GM23338 (cell line): ENCODE measurements at regions not wholly inside any gene's neighbourhood (a gene's known extent, or its start where the extent isn't known, plus 50 kb on each side); places are given as distances from the start of the nearest gene placed in this dataset.

Experiments
- CREB1 ChIP-seq: fragments of 250-450 bp; sonication (Bioruptor Pico); IDR thresholded peaks from 2 replicates; pipeline ENCODE4 v1.5.0; 2020; ENCODE audit warnings: low read depth, mild to moderate bottlenecking, moderate library complexity
- EZH2 ChIP-seq: fragments of 200-600 bp; sonication (generic); IDR thresholded peaks from one replicate; pipeline ENCODE4 v1.8.0; 2017; ENCODE audit warnings: antibody characterized with exemption, mild to moderate bottlenecking, low read depth; ENCODE audit not compliant: unreplicated experiment
- EZH2phosphoT487 ChIP-seq: fragments of 200-600 bp; sonication (generic); IDR thresholded peaks from one replicate; pipeline ENCODE4 v1.8.1; 2018; ENCODE audit warnings: antibody characterized with exemption; ENCODE audit not compliant: unreplicated experiment
- TF ChIP-seq, protein P1 (sequence below): IDR thresholded peaks from one replicate; pipeline ENCODE4 v1.6.1; 2018; ENCODE audit warnings: antibody characterized with exemption; ENCODE audit not compliant: unreplicated experiment
- TF ChIP-seq, protein P2 (sequence below), 2 experiments: fragments of 200-600 bp in 1 of 2; sonication (generic) in 1 of 2; conservative IDR thresholded peaks; 2 replicates each; pipeline versions ENCODE4 v1.5.1 to v1.6.1; 2016 to 2017; ENCODE audit warnings: antibody characterized with exemption in 2 of 2, low read depth in 2 of 2, mild to moderate bottlenecking in 2 of 2, moderate library complexity in 1 of 2

- TF ChIP-seq, protein P1, sequence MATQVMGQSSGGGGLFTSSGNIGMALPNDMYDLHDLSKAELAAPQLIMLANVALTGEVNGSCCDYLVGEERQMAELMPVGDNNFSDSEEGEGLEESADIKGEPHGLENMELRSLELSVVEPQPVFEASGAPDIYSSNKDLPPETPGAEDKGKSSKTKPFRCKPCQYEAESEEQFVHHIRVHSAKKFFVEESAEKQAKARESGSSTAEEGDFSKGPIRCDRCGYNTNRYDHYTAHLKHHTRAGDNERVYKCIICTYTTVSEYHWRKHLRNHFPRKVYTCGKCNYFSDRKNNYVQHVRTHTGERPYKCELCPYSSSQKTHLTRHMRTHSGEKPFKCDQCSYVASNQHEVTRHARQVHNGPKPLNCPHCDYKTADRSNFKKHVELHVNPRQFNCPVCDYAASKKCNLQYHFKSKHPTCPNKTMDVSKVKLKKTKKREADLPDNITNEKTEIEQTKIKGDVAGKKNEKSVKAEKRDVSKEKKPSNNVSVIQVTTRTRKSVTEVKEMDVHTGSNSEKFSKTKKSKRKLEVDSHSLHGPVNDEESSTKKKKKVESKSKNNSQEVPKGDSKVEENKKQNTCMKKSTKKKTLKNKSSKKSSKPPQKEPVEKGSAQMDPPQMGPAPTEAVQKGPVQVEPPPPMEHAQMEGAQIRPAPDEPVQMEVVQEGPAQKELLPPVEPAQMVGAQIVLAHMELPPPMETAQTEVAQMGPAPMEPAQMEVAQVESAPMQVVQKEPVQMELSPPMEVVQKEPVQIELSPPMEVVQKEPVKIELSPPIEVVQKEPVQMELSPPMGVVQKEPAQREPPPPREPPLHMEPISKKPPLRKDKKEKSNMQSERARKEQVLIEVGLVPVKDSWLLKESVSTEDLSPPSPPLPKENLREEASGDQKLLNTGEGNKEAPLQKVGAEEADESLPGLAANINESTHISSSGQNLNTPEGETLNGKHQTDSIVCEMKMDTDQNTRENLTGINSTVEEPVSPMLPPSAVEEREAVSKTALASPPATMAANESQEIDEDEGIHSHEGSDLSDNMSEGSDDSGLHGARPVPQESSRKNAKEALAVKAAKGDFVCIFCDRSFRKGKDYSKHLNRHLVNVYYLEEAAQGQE: no peak
- TF ChIP-seq, protein P2, sequence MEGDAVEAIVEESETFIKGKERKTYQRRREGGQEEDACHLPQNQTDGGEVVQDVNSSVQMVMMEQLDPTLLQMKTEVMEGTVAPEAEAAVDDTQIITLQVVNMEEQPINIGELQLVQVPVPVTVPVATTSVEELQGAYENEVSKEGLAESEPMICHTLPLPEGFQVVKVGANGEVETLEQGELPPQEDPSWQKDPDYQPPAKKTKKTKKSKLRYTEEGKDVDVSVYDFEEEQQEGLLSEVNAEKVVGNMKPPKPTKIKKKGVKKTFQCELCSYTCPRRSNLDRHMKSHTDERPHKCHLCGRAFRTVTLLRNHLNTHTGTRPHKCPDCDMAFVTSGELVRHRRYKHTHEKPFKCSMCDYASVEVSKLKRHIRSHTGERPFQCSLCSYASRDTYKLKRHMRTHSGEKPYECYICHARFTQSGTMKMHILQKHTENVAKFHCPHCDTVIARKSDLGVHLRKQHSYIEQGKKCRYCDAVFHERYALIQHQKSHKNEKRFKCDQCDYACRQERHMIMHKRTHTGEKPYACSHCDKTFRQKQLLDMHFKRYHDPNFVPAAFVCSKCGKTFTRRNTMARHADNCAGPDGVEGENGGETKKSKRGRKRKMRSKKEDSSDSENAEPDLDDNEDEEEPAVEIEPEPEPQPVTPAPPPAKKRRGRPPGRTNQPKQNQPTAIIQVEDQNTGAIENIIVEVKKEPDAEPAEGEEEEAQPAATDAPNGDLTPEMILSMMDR (conservative IDR thresholded peaks at IDR 0.05; ENCODE audit: low read depth in 2 of 2): no peak
- TF ChIP-seq CREB1 (CRISPR knock-in tag) (no peak), EZH2 (no peak), EZH2phosphoT487 (no peak)
Observed at GRCh38 chr1:221972276-221973235, 230.7 kb upstream of the DUSP10 start.
